Hippocampal formation (tissue), 2 donors: ENCODE measurements at regions not wholly inside any gene's neighbourhood (a gene's known extent, or its start where the extent isn't known, plus 50 kb on each side); places are given as distances from the start of the nearest gene placed in this dataset.

Source experiments
- DNase-seq, 2 donors: peaks; one replicate each; lab custom pipeline; 2025; lab: John Stamatoyannopoulos, UW

- DNase-seq, result no peak
Measured at GRCh38 chr9:13898957-13899356, 415.0 kb downstream of the NFIB start.

GRCh38 chr9:13896922-13897835, 416.8 kb downstream of the NFIB start:
- DNase-seq, result no peak

GRCh38 chr9:13896047-13896446, 417.9 kb downstream of the NFIB start:
- DNase-seq, result no peak

GRCh38 chr9:13885258-13885657, 428.7 kb downstream of the NFIB start:
- no peak for DNase-seq

- no peak for DNase-seq
Measured at GRCh38 chr9:13879981-13880380, 434.0 kb downstream of the NFIB start.

- no peak for DNase-seq
Measured at GRCh38 chr9:13879011-13879410, 434.9 kb downstream of the NFIB start.

- no peak for DNase-seq
Measured at GRCh38 chr9:13878241-13878711, 435.7 kb downstream of the NFIB start.

- DNase-seq, result no peak
Measured at GRCh38 chr9:13876741-13877140, 437.2 kb downstream of the NFIB start.

- DNase-seq, result no peak
Measured at GRCh38 chr9:13873203-13873602, 440.7 kb downstream of the NFIB start.

- DNase-seq, result no peak
Measured at GRCh38 chr9:13868336-13868735, 445.6 kb downstream of the NFIB start.

- no peak for DNase-seq
Measured at GRCh38 chr9:13865869-13866268, 448.1 kb downstream of the NFIB start.

- peak; percentile 26 to 27 for DNase-seq
Measured at GRCh38 chr9:13863112-13863511, 450.8 kb downstream of the NFIB start.

GRCh38 chr9:13862654-13863053, 451.3 kb downstream of the NFIB start:
- DNase-seq, result peak in 1 of 2 donors; percentile 16

- no peak for DNase-seq
Measured at GRCh38 chr9:13860946-13861640, 452.8 kb downstream of the NFIB start.

- no peak for DNase-seq
Measured at GRCh38 chr9:13860019-13860418, 453.9 kb downstream of the NFIB start.

- DNase-seq, result no peak
Measured at GRCh38 chr9:13857521-13857920, 456.4 kb downstream of the NFIB start.

GRCh38 chr9:13847270-13847669, 466.7 kb downstream of the NFIB start:
- no peak for DNase-seq

- no peak for DNase-seq
Measured at GRCh38 chr9:13845460-13845859, 468.5 kb downstream of the NFIB start.

GRCh38 chr9:13841746-13842462, 472.0 kb downstream of the NFIB start:
- no peak for DNase-seq

- DNase-seq, result no peak
Measured at GRCh38 chr9:13832446-13832845, 481.5 kb downstream of the NFIB start.

- DNase-seq, result no peak
Measured at GRCh38 chr9:13823026-13823425, 490.9 kb downstream of the NFIB start.

GRCh38 chr9:13817754-13818278, 496.1 kb downstream of the NFIB start:
- no peak for DNase-seq
